ENCODE measurements at regions not wholly inside any gene's neighbourhood (a gene's known extent, or its start where the extent isn't known, plus 50 kb on each side); places are given as distances from the start of the nearest gene placed in this dataset.

DNA sequence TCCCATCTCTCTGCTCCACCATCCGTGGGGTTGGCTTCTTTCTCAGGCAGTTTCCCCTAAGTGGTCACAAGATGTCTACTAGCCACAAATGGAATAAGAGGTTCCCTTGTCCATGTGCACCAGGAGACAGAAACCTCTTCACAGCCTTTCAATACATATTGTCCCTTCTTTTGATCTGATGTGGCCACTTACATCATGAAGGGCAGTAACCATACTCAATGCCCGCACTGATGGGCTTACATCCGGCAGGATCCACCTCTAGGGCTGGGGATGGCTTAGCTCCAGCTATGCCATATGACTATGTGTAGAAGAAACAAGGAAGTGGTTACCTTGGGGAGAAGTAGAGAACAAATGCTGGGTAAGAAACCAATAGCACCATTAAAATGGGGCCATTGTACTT is 64.4 kb downstream of the PLEKHG1 start:
- Histone ChIP-seq H2BK120ac (ENCODE audit: insufficient read depth, low read length, poor library complexity) (no peak overlapping the region), H3K79me2 (ENCODE audit: control insufficient read depth, insufficient read depth, low read length, poor library complexity) (no peaks in the 10 kb centered on the region), H3K14ac (ENCODE audit: low read length) (no peak overlapping the region), H3K9ac (ENCODE audit: low read length) (no peak overlapping the region), H4K91ac (ENCODE audit: low read depth, low read length) (no peak overlapping the region), H3K4me1 (ENCODE audit: control insufficient read depth in 1 of 2, insufficient read depth in 2 of 2, low read length in 2 of 2) (no peaks in the 10 kb centered on the region), H3K4ac (ENCODE audit: low read depth, low read length) (no peak overlapping the region), H3K4me2 (ENCODE audit: low read length) (no peak overlapping the region), H3K4me3 (ENCODE audit: low read depth, low read length) (no peak overlapping the region), H4K8ac (ENCODE audit: low read depth, low read length) (no peak overlapping the region), H3K27me3 (ENCODE audit: insufficient read depth, low read length) (no peaks in the 10 kb centered on the region), H3K27ac (ENCODE audit: low read depth, low read length) (no peak overlapping the region), H3K36me3 (ENCODE audit: control insufficient read depth in 1 of 2, insufficient read depth in 2 of 2, low read length in 2 of 2) (no peaks in the 10 kb centered on the region), H2BK5ac (ENCODE audit: low read depth, low read length, poor library complexity) (no peak overlapping the region), H4K12ac (ENCODE audit: low read depth, low read length) (no peak overlapping the region), H2AK5ac (ENCODE audit: low read length) (no peak overlapping the region), H2AFZ (ENCODE audit: insufficient read depth, low read length, poor library complexity) (no peak overlapping the region), H2BK12ac (ENCODE audit: low read length) (no peak overlapping the region), H3K79me1 (ENCODE audit: low read length) (no peaks in the 10 kb centered on the region), H3K9me3 (ENCODE audit: insufficient read depth, low read depth, low read length) (no peaks in the 10 kb centered on the region), H3K18ac (ENCODE audit: low read length) (no peak overlapping the region), H3K23ac (ENCODE audit: low read length) (no peak overlapping the region)
- DNase-seq = no peak
- no CpG with 5 or more reads among the region's 3 CpGs for WGBS (ENCODE audit: extremely low coverage, insufficient coverage, insufficient read length)

DNA sequence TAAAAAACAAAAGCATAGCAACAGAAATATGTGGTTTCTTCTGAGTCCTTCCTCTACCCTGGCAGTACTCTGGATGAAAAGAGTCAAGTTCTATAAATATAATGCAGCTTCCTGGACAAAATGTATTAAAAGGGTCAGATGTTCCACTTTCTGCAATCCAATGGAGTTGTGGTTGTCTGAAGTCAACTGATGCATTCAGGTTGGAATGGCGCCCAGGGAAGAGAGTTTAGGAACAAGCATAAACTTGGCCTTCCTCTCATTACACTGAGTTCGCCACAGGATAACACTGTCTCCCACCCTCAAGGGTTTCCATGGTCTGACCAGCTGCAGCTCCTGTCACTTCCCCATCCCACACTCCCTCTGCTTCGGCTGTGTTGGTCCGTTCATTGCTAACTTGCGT is 66.4 kb downstream of the PLEKHG1 start:
- Histone ChIP-seq H2BK12ac (ENCODE audit: low read length) (no peak overlapping the region), H3K23ac (ENCODE audit: low read length) (no peak overlapping the region), H4K8ac (ENCODE audit: low read depth, low read length) (no peak overlapping the region), H3K27ac (ENCODE audit: low read depth, low read length) (no peak overlapping the region), H3K9ac (ENCODE audit: low read length) (no peak overlapping the region), H3K79me2 (ENCODE audit: control insufficient read depth, insufficient read depth, low read length, poor library complexity) (no peaks in the 10 kb centered on the region), H3K27me3 (ENCODE audit: insufficient read depth, low read length) (no peaks in the 10 kb centered on the region), H3K79me1 (ENCODE audit: low read length) (no peaks in the 10 kb centered on the region), H2AK5ac (ENCODE audit: low read length) (no peak overlapping the region), H3K9me3 (ENCODE audit: insufficient read depth, low read depth, low read length) (no peaks in the 10 kb centered on the region), H4K91ac (ENCODE audit: low read depth, low read length) (no peak overlapping the region), H3K4me1 (ENCODE audit: control insufficient read depth in 1 of 2, insufficient read depth in 2 of 2, low read length in 2 of 2) (no peaks in the 10 kb centered on the region), H3K36me3 (ENCODE audit: control insufficient read depth in 1 of 2, insufficient read depth in 2 of 2, low read length in 2 of 2) (no peaks in the 10 kb centered on the region), H2BK120ac (ENCODE audit: insufficient read depth, low read length, poor library complexity) (no peak overlapping the region), H4K12ac (ENCODE audit: low read depth, low read length) (no peak overlapping the region), H3K18ac (ENCODE audit: low read length) (no peak overlapping the region), H2AFZ (ENCODE audit: insufficient read depth, low read length, poor library complexity) (no peak overlapping the region), H3K4me2 (ENCODE audit: low read length) (no peak overlapping the region), H3K14ac (ENCODE audit: low read length) (no peak overlapping the region), H2BK5ac (ENCODE audit: low read depth, low read length, poor library complexity) (no peak overlapping the region), H3K4me3 (ENCODE audit: low read depth, low read length) (no peak overlapping the region), H3K4ac (ENCODE audit: low read depth, low read length) (no peak overlapping the region)
- no CpG with 5 or more reads among the region's 5 CpGs for WGBS (ENCODE audit: extremely low coverage, insufficient coverage, insufficient read length)
- no peak for DNase-seq

DNA sequence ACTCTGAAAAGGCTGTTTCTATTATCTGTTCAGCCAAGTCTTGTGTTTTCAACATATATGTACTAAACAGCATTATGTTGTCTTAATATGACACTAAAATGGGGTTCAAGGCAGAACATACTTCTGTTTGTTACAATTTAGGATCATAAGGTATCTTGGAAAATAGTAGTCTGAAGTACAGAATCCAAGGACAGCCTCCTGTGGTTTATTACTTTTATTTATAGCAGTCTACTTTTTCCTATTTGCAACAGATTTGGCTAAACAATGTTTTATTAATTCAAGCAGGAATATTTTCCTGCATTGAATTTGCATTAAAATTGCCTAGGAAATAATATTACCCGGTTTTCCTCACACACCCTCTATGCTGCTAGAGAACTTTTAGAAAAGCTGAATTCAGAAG is 67.7 kb downstream of the PLEKHG1 start:
- Histone ChIP-seq H3K79me2 (ENCODE audit: control insufficient read depth, insufficient read depth, low read length, poor library complexity) (no peaks in the 10 kb centered on the region), H3K4ac (ENCODE audit: low read depth, low read length) (no peak overlapping the region)
- WGBS (ENCODE audit: extremely low coverage, insufficient coverage, insufficient read length) = no CpG with 5 or more reads among the region's 1 CpG

DNA sequence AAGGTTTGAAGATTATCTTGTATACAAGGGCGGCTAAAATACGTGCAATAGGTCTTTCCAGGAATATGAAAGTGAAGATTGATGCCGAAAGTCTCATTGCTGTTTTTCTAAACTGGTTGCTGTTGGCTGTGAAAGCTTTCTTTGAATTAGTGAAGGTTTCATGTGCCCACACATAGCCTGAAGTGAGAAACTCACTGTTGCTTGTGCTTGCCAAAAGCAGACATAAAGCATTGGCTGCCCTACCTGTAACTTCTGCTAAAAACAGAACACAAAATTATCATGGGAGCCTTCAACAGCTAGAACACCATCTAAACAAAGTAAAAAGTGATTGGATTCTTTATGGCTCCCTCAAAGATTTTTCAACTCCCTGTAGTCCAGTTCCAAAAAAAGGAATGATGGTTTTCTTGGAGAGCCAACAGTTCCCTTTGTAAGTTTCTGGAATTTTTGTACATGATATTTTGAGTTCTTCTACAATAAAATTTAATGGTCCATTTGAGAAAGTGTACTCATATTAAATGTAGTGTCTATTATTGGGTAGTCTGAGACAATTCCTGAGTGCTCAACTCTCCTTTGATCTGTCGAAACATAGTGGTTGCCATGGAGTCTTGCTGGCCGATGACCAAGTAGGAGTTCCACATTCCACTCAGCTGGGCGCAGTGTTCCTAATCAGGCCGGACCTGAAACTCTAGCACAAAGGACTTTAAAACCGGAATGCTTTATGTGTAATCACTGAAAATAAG is 68.5 kb downstream of the PLEKHG1 start:
- Histone ChIP-seq H2BK12ac (ENCODE audit: low read length) (no peak overlapping the region), H2BK5ac (ENCODE audit: low read depth, low read length, poor library complexity) (no peak overlapping the region), H4K8ac (ENCODE audit: low read depth, low read length) (no peak overlapping the region), H4K12ac (ENCODE audit: low read depth, low read length) (no peak overlapping the region), H3K23ac (ENCODE audit: low read length) (no peak overlapping the region), H3K4me2 (ENCODE audit: low read length) (no peak overlapping the region), H3K4ac (ENCODE audit: low read depth, low read length) (no peak overlapping the region), H2AFZ (ENCODE audit: insufficient read depth, low read length, poor library complexity) (no peak overlapping the region), H3K36me3 (ENCODE audit: control insufficient read depth in 1 of 2, insufficient read depth in 2 of 2, low read length in 2 of 2) (no peaks in the 10 kb centered on the region), H3K18ac (ENCODE audit: low read length) (no peak overlapping the region), H4K91ac (ENCODE audit: low read depth, low read length) (no peak overlapping the region), H2BK120ac (ENCODE audit: insufficient read depth, low read length, poor library complexity) (no peak overlapping the region), H3K9me3 (ENCODE audit: insufficient read depth, low read depth, low read length) (no peaks in the 10 kb centered on the region), H3K27ac (ENCODE audit: low read depth, low read length) (no peak overlapping the region), H2AK5ac (ENCODE audit: low read length) (no peak overlapping the region), H3K79me2 (ENCODE audit: control insufficient read depth, insufficient read depth, low read length, poor library complexity) (no peaks in the 10 kb centered on the region), H3K79me1 (ENCODE audit: low read length) (no peaks in the 10 kb centered on the region), H3K27me3 (ENCODE audit: insufficient read depth, low read length) (no peaks in the 10 kb centered on the region), H3K4me1 (ENCODE audit: control insufficient read depth in 1 of 2, insufficient read depth in 2 of 2, low read length in 2 of 2) (no peaks in the 10 kb centered on the region), H3K4me3 (ENCODE audit: low read depth, low read length) (no peak overlapping the region), H3K14ac (ENCODE audit: low read length) (no peak overlapping the region), H3K9ac (ENCODE audit: low read length) (no peak overlapping the region)
- no CpG with 5 or more reads among the region's 8 CpGs for WGBS (ENCODE audit: extremely low coverage, insufficient coverage, insufficient read length)
- DNase-seq = peak; percentile 79 to 95

More for the DNA sequence above, 67.7 kb downstream of the PLEKHG1 start:
- H4K8ac ChIP-seq (ENCODE audit: low read depth, low read length) = no peak overlapping the region
- no peak overlapping the region for H3K9ac ChIP-seq (ENCODE audit: low read length)
- H3K18ac ChIP-seq (ENCODE audit: low read length) = no peak overlapping the region
- no peak for DNase-seq
- H3K23ac ChIP-seq (ENCODE audit: low read length) = no peak overlapping the region
- H3K9me3 ChIP-seq (ENCODE audit: insufficient read depth, low read depth, low read length) = no peaks in the 10 kb centered on the region
- H3K4me2 ChIP-seq (ENCODE audit: low read length) = no peak overlapping the region
- no peak overlapping the region for H4K91ac ChIP-seq (ENCODE audit: low read depth, low read length)
- no peaks in the 10 kb centered on the region for H3K27me3 ChIP-seq (ENCODE audit: insufficient read depth, low read length)
- H3K79me1 ChIP-seq (ENCODE audit: low read length) = no peaks in the 10 kb centered on the region
- H3K4me3 ChIP-seq (ENCODE audit: low read depth, low read length) = no peak overlapping the region
- no peak overlapping the region for H2BK120ac ChIP-seq (ENCODE audit: insufficient read depth, low read length, poor library complexity)
- H3K4me1 ChIP-seq (ENCODE audit: control insufficient read depth in 1 of 2, insufficient read depth in 2 of 2, low read length in 2 of 2) = no peaks in the 10 kb centered on the region
- no peak overlapping the region for H2AFZ ChIP-seq (ENCODE audit: insufficient read depth, low read length, poor library complexity)
- no peaks in the 10 kb centered on the region for H3K36me3 ChIP-seq (ENCODE audit: control insufficient read depth in 1 of 2, insufficient read depth in 2 of 2, low read length in 2 of 2)
- no peak overlapping the region for H4K12ac ChIP-seq (ENCODE audit: low read depth, low read length)
- no peak overlapping the region for H2AK5ac ChIP-seq (ENCODE audit: low read length)
- H3K27ac ChIP-seq (ENCODE audit: low read depth, low read length) = no peak overlapping the region
- no peak overlapping the region for H3K14ac ChIP-seq (ENCODE audit: low read length)
- H2BK12ac ChIP-seq (ENCODE audit: low read length) = no peak overlapping the region
- no peak overlapping the region for H2BK5ac ChIP-seq (ENCODE audit: low read depth, low read length, poor library complexity)
